H1 (cell line): ENCODE measurements at regions not wholly inside any gene's neighbourhood (a gene's known extent, or its start where the extent isn't known, plus 50 kb on each side); places are given as distances from the start of the nearest gene placed in this dataset.

Source experiments
- CHD7 ChIP-seq: fragments of 300-600 bp; sonication (generic); IDR thresholded peaks from 2 replicates; pipeline ENCODE4 v1.7.1; 2012; ENCODE audit warnings: low read length, moderate library complexity, mild to moderate bottlenecking, inconsistent platforms; ENCODE audit not compliant: insufficient replicate concordance
- EP300 ChIP-seq, 2 experiments: IDR thresholded peaks; 1 replicate in 1 of 2; 2 replicates in 1 of 2; pipeline ENCODE4 v1.6.1; 2011 to 2012; ENCODE audit warnings: low read depth in 2 of 2, low read length in 2 of 2, mild to moderate bottlenecking in 2 of 2, borderline replicate concordance in 1 of 2, inconsistent platforms in 1 of 2, moderate library complexity in 1 of 2
- RBBP5 ChIP-seq: IDR thresholded peaks from 2 replicates; pipeline ENCODE4 v1.7.1; 2012; ENCODE audit warnings: low read depth, mild to moderate bottlenecking, inconsistent platforms, low read length, moderate library complexity, borderline replicate concordance
- SIN3A ChIP-seq, 2 experiments: IDR thresholded peaks in 1 of 2; conservative IDR thresholded peaks in 1 of 2; 2 replicates each; pipeline ENCODE4 v1.6.1; 2011 to 2012; ENCODE audit warnings: low read length in 2 of 2, improper control_type of control experiment in 1 of 2, low read depth in 1 of 2, mild to moderate bottlenecking in 1 of 2
- SP4 ChIP-seq: IDR thresholded peaks from 2 replicates; pipeline ENCODE4 v1.6.1; 2012; ENCODE audit warnings: low read length, inconsistent platforms

- no peak for TF ChIP-seq CHD7
- TF ChIP-seq EP300 (IDR thresholded peaks at IDR 0.05; ENCODE audit: borderline replicate concordance in 1 of 2, low read depth in 2 of 2, low read length in 2 of 2) = no peak
- no peak for TF ChIP-seq SP4
- no peak for TF ChIP-seq SIN3A (conservative IDR thresholded peaks at IDR 0.05 in 1 of 2, IDR thresholded peaks at IDR 0.05 in 1 of 2; ENCODE audit: low read depth in 1 of 2, low read length in 2 of 2)
- TF ChIP-seq RBBP5 = no peak
These were observed 226.8 kb downstream of the C11orf87 start (continued) for GRCh38 chr11:109648804-109649203.
